ENCODE measurements at regions not wholly inside any gene's neighbourhood (a gene's known extent, or its start where the extent isn't known, plus 50 kb on each side); places are given as distances from the start of the nearest gene placed in this dataset.

- H3K27ac Mint-ChIP-seq (ENCODE audit: low read depth, unreplicated experiment): no peak overlapping the region
- no peaks in the 10 kb centered on the region for H3K9me3 Mint-ChIP-seq (ENCODE audit: unreplicated experiment)
- ChIA-PET CTCF (interaction anchor here (0.7 kb wide), 1 partner anchor 157 kb away, joined by 3 read pairs; no protein-coding TSS in a partner anchor), POLR2A (interaction anchor here (0.7 kb wide), 1 partner anchor 312 kb away, joined by 3 read pairs; no protein-coding TSS in a partner anchor)
- TF ChIP-seq, protein P1, sequence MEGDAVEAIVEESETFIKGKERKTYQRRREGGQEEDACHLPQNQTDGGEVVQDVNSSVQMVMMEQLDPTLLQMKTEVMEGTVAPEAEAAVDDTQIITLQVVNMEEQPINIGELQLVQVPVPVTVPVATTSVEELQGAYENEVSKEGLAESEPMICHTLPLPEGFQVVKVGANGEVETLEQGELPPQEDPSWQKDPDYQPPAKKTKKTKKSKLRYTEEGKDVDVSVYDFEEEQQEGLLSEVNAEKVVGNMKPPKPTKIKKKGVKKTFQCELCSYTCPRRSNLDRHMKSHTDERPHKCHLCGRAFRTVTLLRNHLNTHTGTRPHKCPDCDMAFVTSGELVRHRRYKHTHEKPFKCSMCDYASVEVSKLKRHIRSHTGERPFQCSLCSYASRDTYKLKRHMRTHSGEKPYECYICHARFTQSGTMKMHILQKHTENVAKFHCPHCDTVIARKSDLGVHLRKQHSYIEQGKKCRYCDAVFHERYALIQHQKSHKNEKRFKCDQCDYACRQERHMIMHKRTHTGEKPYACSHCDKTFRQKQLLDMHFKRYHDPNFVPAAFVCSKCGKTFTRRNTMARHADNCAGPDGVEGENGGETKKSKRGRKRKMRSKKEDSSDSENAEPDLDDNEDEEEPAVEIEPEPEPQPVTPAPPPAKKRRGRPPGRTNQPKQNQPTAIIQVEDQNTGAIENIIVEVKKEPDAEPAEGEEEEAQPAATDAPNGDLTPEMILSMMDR (IDR thresholded peaks at IDR 0.05; ENCODE audit: unreplicated experiment): no peak
- DNase-seq (ENCODE audit: unreplicated experiment): no peak
- intact Hi-C loops (cut with micrococcal nuclease): no loop called here
- H3K27me3 Mint-ChIP-seq (ENCODE audit: insufficient read depth, unreplicated experiment): no peaks in the 10 kb centered on the region
- H3K4me1 Mint-ChIP-seq (ENCODE audit: insufficient read depth, unreplicated experiment): peaks cover 28% of the 10 kb centered on the region
- no peak overlapping the region for H3K4me3 Mint-ChIP-seq (ENCODE audit: unreplicated experiment)
- BruUV-seq (replicated peaks): no TSS peak
- H3K36me3 Mint-ChIP-seq (ENCODE audit: insufficient read depth, unreplicated experiment): no peaks in the 10 kb centered on the region
Measured at GRCh38 chr4:128359422-128359821, 71.8 kb upstream of the PGRMC2 start.

DNA sequence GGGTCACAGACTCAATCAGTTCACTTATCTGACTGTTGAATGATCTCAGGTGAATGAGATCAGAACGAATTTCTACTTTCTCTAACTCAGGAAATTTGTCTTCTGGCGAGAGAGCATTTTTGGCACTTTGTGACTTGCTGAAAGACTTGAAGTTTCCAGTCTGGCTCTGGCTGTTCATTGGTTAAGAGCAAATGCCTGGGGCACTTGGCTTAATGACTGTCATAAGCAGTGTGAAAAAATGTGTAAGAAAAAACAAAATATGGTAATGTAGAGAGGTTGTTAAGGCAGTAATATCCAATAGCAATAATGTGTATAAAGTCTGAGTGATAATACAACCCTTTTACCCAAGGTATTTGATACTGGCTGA lies 71.3 kb upstream of the PGRMC2 start:
- no peak overlapping the region for H3K4me3 Mint-ChIP-seq (ENCODE audit: unreplicated experiment)
- DNase-seq (ENCODE audit: unreplicated experiment): no peak
- ChIA-PET CTCF (interaction anchor here (0.7 kb wide), 1 partner anchor 157 kb away, joined by 3 read pairs; no protein-coding TSS in a partner anchor), POLR2A (interaction anchor here (0.8 to 1.2 kb wide), 2 partner anchors 28 to 37 kb away, joined by 3 read pairs; no protein-coding TSS in a partner anchor)
- no peaks in the 10 kb centered on the region for H3K27me3 Mint-ChIP-seq (ENCODE audit: insufficient read depth, unreplicated experiment)
- no TSS peak for BruUV-seq (replicated peaks)
- H3K9me3 Mint-ChIP-seq (ENCODE audit: unreplicated experiment): no peaks in the 10 kb centered on the region
- TF ChIP-seq, protein P1 (IDR thresholded peaks at IDR 0.05; ENCODE audit: unreplicated experiment): no peak
- H3K4me1 Mint-ChIP-seq (ENCODE audit: insufficient read depth, unreplicated experiment): peaks cover 28% of the 10 kb centered on the region
- H3K36me3 Mint-ChIP-seq (ENCODE audit: insufficient read depth, unreplicated experiment): no peaks in the 10 kb centered on the region
- intact Hi-C loops (cut with micrococcal nuclease): no loop called here
- H3K27ac Mint-ChIP-seq (ENCODE audit: low read depth, unreplicated experiment): no peak overlapping the region

GRCh38 chr4:128358231-128358912 lies 70.8 kb upstream of the PGRMC2 start:
- peak; percentile 36 for DNase-seq (ENCODE audit: unreplicated experiment)
- TF ChIP-seq, protein P1 (IDR thresholded peaks at IDR 0.05; ENCODE audit: unreplicated experiment): no peak
- H3K4me1 Mint-ChIP-seq (ENCODE audit: insufficient read depth, unreplicated experiment): peaks cover 28% of the 10 kb centered on the region
- H3K27me3 Mint-ChIP-seq (ENCODE audit: insufficient read depth, unreplicated experiment): no peaks in the 10 kb centered on the region
- POLR2A ChIA-PET: interaction anchor here (0.8 to 1.2 kb wide), 2 partner anchors 28 to 36 kb away, joined by 3 read pairs; no protein-coding TSS in a partner anchor
- no TSS peak for BruUV-seq (replicated peaks)
- no peak overlapping the region for H3K4me3 Mint-ChIP-seq (ENCODE audit: unreplicated experiment)
- no peaks in the 10 kb centered on the region for H3K36me3 Mint-ChIP-seq (ENCODE audit: insufficient read depth, unreplicated experiment)
- H3K9me3 Mint-ChIP-seq (ENCODE audit: unreplicated experiment): no peaks in the 10 kb centered on the region
- H3K27ac Mint-ChIP-seq (ENCODE audit: low read depth, unreplicated experiment): no peak overlapping the region
- CTCF ChIA-PET: no interaction called here
- intact Hi-C loops (cut with micrococcal nuclease): no loop called here

- peaks cover 28% of the 10 kb centered on the region for H3K4me1 Mint-ChIP-seq (ENCODE audit: insufficient read depth, unreplicated experiment)
Measured at GRCh38 chr4:128357286-128357685, 69.7 kb upstream of the PGRMC2 start.

More at GRCh38 chr4:128357286-128357685, 69.7 kb upstream of the PGRMC2 start:
- Mint-ChIP-seq H3K27me3 (ENCODE audit: insufficient read depth, unreplicated experiment) (no peaks in the 10 kb centered on the region), H3K9me3 (ENCODE audit: unreplicated experiment) (no peaks in the 10 kb centered on the region), H3K36me3 (ENCODE audit: insufficient read depth, unreplicated experiment) (no peaks in the 10 kb centered on the region), H3K4me3 (ENCODE audit: unreplicated experiment) (no peak overlapping the region), H3K27ac (ENCODE audit: low read depth, unreplicated experiment) (no peak overlapping the region)
- BruUV-seq (replicated peaks): no TSS peak
- TF ChIP-seq, protein P1 (IDR thresholded peaks at IDR 0.05; ENCODE audit: unreplicated experiment): no peak
- ChIA-PET CTCF (interaction anchor here (0.9 kb wide), 1 partner anchor 12 kb away, joined by 3 read pairs; no protein-coding TSS in a partner anchor), POLR2A (interaction anchor here (0.7 kb wide), 1 partner anchor 85 kb away, joined by 3 read pairs; no protein-coding TSS in a partner anchor)
- no peak for DNase-seq (ENCODE audit: unreplicated experiment)
- intact Hi-C loops (cut with micrococcal nuclease): loop anchor here (1.0 kb wide), 1 partner anchor 33 kb away; no protein-coding TSS in a partner anchor

Measured in MCF 10A (cell line).